Hepatocyte (in vitro differentiated cells): ENCODE measurements at regions not wholly inside any gene's neighbourhood (a gene's known extent, or its start where the extent isn't known, plus 50 kb on each side); places are given as distances from the start of the nearest gene placed in this dataset.
"Not testable (repeated sequence)": the region's sequence is repeated elsewhere in the genome, so short reads cannot be mapped to it uniquely, and the experiment has no call there.

ENCODE experiments used
- DNase-seq: peaks from one replicate; pipeline ENCODE4 v3.0.0-alpha.2; 2016; ENCODE audit warnings: low spot score
- H2AFZ ChIP-seq: fragments of 200-600 bp; sonication (generic); 2 replicates; pipeline ENCODE4 v1.6.0; 2016; ENCODE audit warnings: antibody characterized with exemption, mild to moderate bottlenecking
- H3K27ac ChIP-seq: fragments of 200-600 bp; sonication (generic); 2 replicates; pipeline ENCODE4 v1.5.1; 2016; ENCODE audit warnings: mild to moderate bottlenecking
- H3K27me3 ChIP-seq: fragments of 200-600 bp; sonication (generic); 2 replicates; pipeline ENCODE4 v1.6.1; 2016
- H3K36me3 ChIP-seq: fragments of 200-600 bp; sonication (generic); replicated peaks from 2 replicates; pipeline ENCODE4 v1.5.1; 2016; ENCODE audit warnings: low read depth; ENCODE audit not compliant: insufficient read depth
- H3K4me1 ChIP-seq: fragments of 200-600 bp; sonication (generic); 2 replicates; pipeline ENCODE4 v1.5.1; 2016; ENCODE audit warnings: mild to moderate bottlenecking, moderate library complexity; ENCODE audit not compliant: insufficient read depth
- H3K4me2 ChIP-seq: fragments of 200-600 bp; sonication (generic); 2 replicates; pipeline ENCODE4 v1.6.0; 2016
- H3K4me3 ChIP-seq: fragments of 200-600 bp; sonication (generic); 2 replicates; pipeline ENCODE4 v1.5.1; 2016; ENCODE audit warnings: mild to moderate bottlenecking
- H3K79me2 ChIP-seq: fragments of 200-600 bp; sonication (generic); 2 replicates; pipeline ENCODE4 v1.6.0; 2017; ENCODE audit warnings: mild to moderate bottlenecking
- H3K9me2 ChIP-seq: fragments of 200-600 bp; sonication (generic); replicated peaks from 2 replicates; pipeline ENCODE4 v1.6.0; 2017; ENCODE audit warnings: mild to moderate bottlenecking; ENCODE audit not compliant: insufficient read depth
- H3K9me3 ChIP-seq: fragments of 200-600 bp; sonication (generic); 2 replicates; pipeline ENCODE4 v1.5.1; 2016; ENCODE audit warnings: low read depth, mild to moderate bottlenecking
- H4K20me1 ChIP-seq: fragments of 200-600 bp; sonication (generic); 2 replicates; pipeline ENCODE4 v1.6.0; 2016; ENCODE audit warnings: mild to moderate bottlenecking; ENCODE audit not compliant: insufficient read depth, poor library complexity, severe bottlenecking
- CTCF ChIP-seq: fragments of 200-600 bp; sonication (generic); IDR thresholded peaks from 2 replicates; pipeline ENCODE4 v1.5.1; 2016; ENCODE audit warnings: antibody characterized with exemption, mild to moderate bottlenecking; ENCODE audit not compliant: poor library complexity
- EZH2 ChIP-seq: fragments of 200-600 bp; sonication (generic); IDR thresholded peaks from 2 replicates; pipeline ENCODE4 v1.6.1; 2016; ENCODE audit warnings: antibody characterized with exemption, mild to moderate bottlenecking, borderline replicate concordance
- EZH2phosphoT487 ChIP-seq: fragments of 200-600 bp; sonication (generic); IDR thresholded peaks from one replicate; pipeline ENCODE4 v1.6.1; 2018; ENCODE audit warnings: antibody characterized with exemption, mild to moderate bottlenecking, low read depth, moderate library complexity; ENCODE audit not compliant: unreplicated experiment, severe bottlenecking
- WGBS: methylation state at CpG from one replicate; pipeline ENCODE4 v1.1.6; 2016; ENCODE audit warnings: low lambda C conversion rate; ENCODE audit errors: missing lambda C conversion rate; 5-methylcytosine and 5-hydroxymethylcytosine counted together

- not testable (repeated sequence) for H3K9me3 ChIP-seq, H3K27ac ChIP-seq, H3K36me3 ChIP-seq, H3K4me3 ChIP-seq, H2AFZ ChIP-seq, H3K9me2 ChIP-seq, DNase-seq, H3K27me3 ChIP-seq, H3K4me2 ChIP-seq, H3K79me2 ChIP-seq, H4K20me1 ChIP-seq, H3K4me1 ChIP-seq
- 92% methylated on average over 4 of the region's 4 CpGs for WGBS
These were observed 123.9 kb downstream of the MREG start for GRCh38 chr2:215889240-215889969.

GRCh38 chr2:215888680-215889079 is 124.7 kb downstream of the MREG start:
- Histone ChIP-seq H3K9me2 (no peaks in the 10 kb centered on the region), H3K4me2 (no peak overlapping the region), H4K20me1 (no peaks in the 10 kb centered on the region), H3K4me1 (peaks cover 6% of the 10 kb centered on the region), H3K4me3 (no peak overlapping the region), H3K9me3 (no peaks in the 10 kb centered on the region), H3K79me2 (no peaks in the 10 kb centered on the region), H3K27ac (no peak overlapping the region), H2AFZ (no peak overlapping the region), H3K36me3 (no peaks in the 10 kb centered on the region), H3K27me3 (no peaks in the 10 kb centered on the region)
- DNase-seq, result no peak
- 45% methylated on average over 2 of the region's 2 CpGs for WGBS
- TF ChIP-seq EZH2phosphoT487 (no peak), CTCF (no peak), EZH2 (no peak)

- Histone ChIP-seq H2AFZ (no peak overlapping the region), H3K4me1 (peaks cover 6% of the 10 kb centered on the region), H3K9me3 (no peaks in the 10 kb centered on the region), H3K4me2 (no peak overlapping the region), H3K9me2 (no peaks in the 10 kb centered on the region), H3K36me3 (no peaks in the 10 kb centered on the region), H3K27me3 (no peaks in the 10 kb centered on the region), H3K4me3 (no peak overlapping the region), H3K27ac (no peak overlapping the region), H3K79me2 (no peaks in the 10 kb centered on the region), H4K20me1 (no peaks in the 10 kb centered on the region)
- WGBS, result 78% methylated on average over 2 of the region's 2 CpGs
- TF ChIP-seq CTCF, result no peak
- TF ChIP-seq EZH2, result no peak
- no peak for DNase-seq
These were observed 126.0 kb downstream of the MREG start for GRCh38 chr2:215887303-215887702.

- H3K4me3 ChIP-seq, result no peak overlapping the region
- TF ChIP-seq EZH2phosphoT487 (no peak), CTCF (no peak), EZH2 (no peak)
- no peaks in the 10 kb centered on the region for H3K79me2 ChIP-seq
- H3K36me3 ChIP-seq, result no peaks in the 10 kb centered on the region
- no peak overlapping the region for H3K4me2 ChIP-seq
- no peaks in the 10 kb centered on the region for H4K20me1 ChIP-seq
- H3K9me3 ChIP-seq, result no peaks in the 10 kb centered on the region
- H3K27me3 ChIP-seq, result no peaks in the 10 kb centered on the region
- no peak overlapping the region for H3K27ac ChIP-seq
- WGBS, result 89% methylated on average over 7 of the region's 7 CpGs
- no peaks in the 10 kb centered on the region for H3K9me2 ChIP-seq
- H2AFZ ChIP-seq, result no peak overlapping the region
- DNase-seq, result no peak
- peaks cover 6% of the 10 kb centered on the region for H3K4me1 ChIP-seq
These were observed 127.3 kb downstream of the MREG start for GRCh38 chr2:215886022-215886421.
